Muscle of leg (tissue), 3 donors: ENCODE measurements at regions not wholly inside any gene's neighbourhood (a gene's known extent, or its start where the extent isn't known, plus 50 kb on each side); places are given as distances from the start of the nearest gene placed in this dataset.

Experiments
- DNase-seq: peaks from one replicate; pipeline ENCODE4 v3.0.0; 2013
- H3K27ac ChIP-seq: one replicate; pipeline ENCODE4 v1.5.1; 2013; ENCODE audit warnings: mild to moderate bottlenecking, low read length, control low read depth
- H3K27me3 ChIP-seq: one replicate; pipeline ENCODE4 v1.6.1; 2013; ENCODE audit warnings: low read length; ENCODE audit not compliant: control insufficient read depth, insufficient read depth
- H3K36me3 ChIP-seq: one replicate; pipeline ENCODE4 v1.6.1; 2013; ENCODE audit warnings: low read length; ENCODE audit not compliant: control insufficient read depth, insufficient read depth
- H3K4me1 ChIP-seq: one replicate; pipeline ENCODE4 v1.6.1; 2013; ENCODE audit warnings: low read length; ENCODE audit not compliant: control insufficient read depth, insufficient read depth
- H3K4me3 ChIP-seq: one replicate; pipeline ENCODE4 v1.5.1; 2013; ENCODE audit warnings: low read length, control low read depth
- H3K9me3 ChIP-seq: replicated peaks from 2 replicates; pipeline ENCODE4 v1.6.1; 2013; ENCODE audit warnings: low read depth, low read length; ENCODE audit not compliant: control insufficient read depth
- WGBS: methylation state at CpG from one replicate; pipeline ENCODE4 v1.1.5; 2013; ENCODE audit warnings: missing lambda C conversion rate; ENCODE audit not compliant: insufficient coverage; 5-methylcytosine and 5-hydroxymethylcytosine counted together

- Histone ChIP-seq H3K27me3 (no peaks in the 10 kb centered on the region), H3K27ac (no peak overlapping the region), H3K4me3 (no peak overlapping the region), H3K4me1 (no peaks in the 10 kb centered on the region), H3K36me3 (no peaks in the 10 kb centered on the region), H3K9me3 (no peaks in the 10 kb centered on the region)
- DNase-seq = no peak
- WGBS = 83% methylated on average over 1 of the region's 3 CpGs
Observed at GRCh38 chr11:26227883-26228502, 103.9 kb upstream of the ANO3 start.

GRCh38 chr11:26228778-26229177 is 103.2 kb upstream of the ANO3 start:
- no peak for DNase-seq
- H3K27me3 ChIP-seq = no peaks in the 10 kb centered on the region
- no peaks in the 10 kb centered on the region for H3K9me3 ChIP-seq
- no CpG with 5 or more reads among the region's 2 CpGs for WGBS
- no peak overlapping the region for H3K4me3 ChIP-seq
- no peaks in the 10 kb centered on the region for H3K4me1 ChIP-seq
- H3K27ac ChIP-seq = no peak overlapping the region
- no peaks in the 10 kb centered on the region for H3K36me3 ChIP-seq

GRCh38 chr11:26229257-26229656 is 102.7 kb upstream of the ANO3 start:
- Histone ChIP-seq H3K27me3 (no peaks in the 10 kb centered on the region), H3K4me1 (no peaks in the 10 kb centered on the region), H3K9me3 (no peaks in the 10 kb centered on the region), H3K4me3 (no peak overlapping the region), H3K27ac (no peak overlapping the region), H3K36me3 (no peaks in the 10 kb centered on the region)
- WGBS = no CpG with 5 or more reads among the region's 3 CpGs
- peak; percentile 21 for DNase-seq

- H3K36me3 ChIP-seq = no peaks in the 10 kb centered on the region
- no peak overlapping the region for H3K27ac ChIP-seq
- no peak for DNase-seq
- H3K4me1 ChIP-seq = no peaks in the 10 kb centered on the region
- no peaks in the 10 kb centered on the region for H3K27me3 ChIP-seq
- H3K9me3 ChIP-seq = no peaks in the 10 kb centered on the region
- no peak overlapping the region for H3K4me3 ChIP-seq
Observed at GRCh38 chr11:26229981-26230380, 101.9 kb upstream of the ANO3 start.

GRCh38 chr11:26231252-26231661 is 100.7 kb upstream of the ANO3 start:
- Histone ChIP-seq H3K4me3 (no peak overlapping the region), H3K36me3 (no peaks in the 10 kb centered on the region), H3K27me3 (no peaks in the 10 kb centered on the region), H3K9me3 (no peaks in the 10 kb centered on the region), H3K27ac (no peak overlapping the region), H3K4me1 (no peaks in the 10 kb centered on the region)
- DNase-seq = no peak
- no CpG with 5 or more reads among the region's 3 CpGs for WGBS

GRCh38 chr11:26234451-26234850 is 97.5 kb upstream of the ANO3 start:
- WGBS = no CpG with 5 or more reads among the region's 1 CpG
- Histone ChIP-seq H3K27ac (no peak overlapping the region), H3K9me3 (no peaks in the 10 kb centered on the region), H3K36me3 (no peaks in the 10 kb centered on the region), H3K4me3 (no peak overlapping the region), H3K27me3 (no peaks in the 10 kb centered on the region), H3K4me1 (no peaks in the 10 kb centered on the region)
- DNase-seq = no peak

GRCh38 chr11:26243426-26243825 is 88.5 kb upstream of the ANO3 start:
- H3K4me3 ChIP-seq = no peak overlapping the region
- H3K36me3 ChIP-seq = no peaks in the 10 kb centered on the region

GRCh38 chr11:26244207-26244606 is 87.7 kb upstream of the ANO3 start:
- DNase-seq = no peak
- H3K27me3 ChIP-seq = no peaks in the 10 kb centered on the region
- no CpG with 5 or more reads among the region's 2 CpGs for WGBS
- H3K9me3 ChIP-seq = no peaks in the 10 kb centered on the region
- no peaks in the 10 kb centered on the region for H3K4me1 ChIP-seq
- no peaks in the 10 kb centered on the region for H3K36me3 ChIP-seq
- no peak overlapping the region for H3K27ac ChIP-seq
- H3K4me3 ChIP-seq = no peak overlapping the region

More at GRCh38 chr11:26243426-26243825, 88.5 kb upstream of the ANO3 start:
- Histone ChIP-seq H3K4me1 (no peaks in the 10 kb centered on the region), H3K27ac (no peak overlapping the region), H3K27me3 (no peaks in the 10 kb centered on the region), H3K9me3 (no peaks in the 10 kb centered on the region)
- no peak for DNase-seq

- no peaks in the 10 kb centered on the region for H3K9me3 ChIP-seq
- DNase-seq = no peak
- no CpG with 5 or more reads among the region's 1 CpG for WGBS
- no peaks in the 10 kb centered on the region for H3K36me3 ChIP-seq
- H3K27me3 ChIP-seq = no peaks in the 10 kb centered on the region
- no peak overlapping the region for H3K27ac ChIP-seq
- H3K4me1 ChIP-seq = no peaks in the 10 kb centered on the region
- no peak overlapping the region for H3K4me3 ChIP-seq
Observed at GRCh38 chr11:26245046-26245445, 86.9 kb upstream of the ANO3 start.

- H3K27ac ChIP-seq = no peak overlapping the region
Observed at GRCh38 chr11:26247340-26247739, 84.6 kb upstream of the ANO3 start.

GRCh38 chr11:26248661-26249060 is 83.3 kb upstream of the ANO3 start:
- H3K27me3 ChIP-seq = no peaks in the 10 kb centered on the region
- no peak for DNase-seq
- H3K9me3 ChIP-seq = no peaks in the 10 kb centered on the region
- no peak overlapping the region for H3K4me3 ChIP-seq
- H3K4me1 ChIP-seq = no peaks in the 10 kb centered on the region
- H3K36me3 ChIP-seq = no peaks in the 10 kb centered on the region
- WGBS = 100% methylated on average over 1 of the region's 8 CpGs
- no peak overlapping the region for H3K27ac ChIP-seq

More at GRCh38 chr11:26247340-26247739, 84.6 kb upstream of the ANO3 start:
- Histone ChIP-seq H3K36me3 (no peaks in the 10 kb centered on the region), H3K4me3 (no peak overlapping the region), H3K4me1 (no peaks in the 10 kb centered on the region), H3K9me3 (no peaks in the 10 kb centered on the region), H3K27me3 (no peaks in the 10 kb centered on the region)
- no peak for DNase-seq
